H1 (cell line): ENCODE measurements at regions not wholly inside any gene's neighbourhood (a gene's known extent, or its start where the extent isn't known, plus 50 kb on each side); places are given as distances from the start of the nearest gene placed in this dataset.

Experiments used
- CTCF ChIA-PET: fragments of 300-600 bp; sonication (Branson Sonifier 250); formaldehyde crosslinking; loops from one replicate; lab custom pipeline; 2021; ENCODE audit not compliant: partially characterized antibody; lab: Charles Lee
- POLR2A ChIA-PET: fragments of 300-600 bp; sonication (Branson Sonifier 250); formaldehyde crosslinking; loops from one replicate; lab custom pipeline; 2021; ENCODE audit warnings: inconsistent platforms; ENCODE audit not compliant: partially characterized antibody; lab: Charles Lee
- DNase-seq, 2 experiments: peaks; one replicate each; pipeline versions ENCODE4 v3.0.0 to v3.0.0-alpha.2; 2010 to 2022; ENCODE audit warnings: low spot score in 2 of 2, low read depth in 1 of 2, mixed read lengths in 1 of 2
- FAIRE-seq: peaks from 2 replicates; lab custom pipeline; 2011; peaks lifted over from hg19 to GRCh38; lab: Jason Lieb, UNC
- H2AFZ ChIP-seq: 2 replicates; pipeline ENCODE4 v1.8.1; 2012; ENCODE audit warnings: low read length, inconsistent platforms
- H2AK5ac ChIP-seq: 2 replicates; pipeline ENCODE4 v1.6.1; 2013; ENCODE audit warnings: low read depth, low read length
- H2BK120ac ChIP-seq: replicated peaks from 2 replicates; pipeline ENCODE3; 2013; ENCODE audit warnings: low read depth, low read length, inconsistent platforms
- H2BK12ac ChIP-seq: 2 replicates; pipeline ENCODE4 v1.6.1; 2013; ENCODE audit warnings: low read depth, low read length
- H2BK15ac ChIP-seq: 2 replicates; pipeline ENCODE4 v1.6.1; 2013; ENCODE audit warnings: low read length
- H2BK20ac ChIP-seq: 2 replicates; pipeline ENCODE4 v1.6.1; 2013; ENCODE audit warnings: low read length
- H2BK5ac ChIP-seq: 2 replicates; pipeline ENCODE4 v1.6.1; 2013; ENCODE audit warnings: low read depth, low read length
- H3K14ac ChIP-seq: 2 replicates; pipeline ENCODE4 v1.6.1; 2013; ENCODE audit warnings: inconsistent platforms; ENCODE audit not compliant: insufficient read length
- H3K18ac ChIP-seq: 2 replicates; pipeline ENCODE4 v1.6.1; 2013; ENCODE audit warnings: low read length; ENCODE audit errors: extremely low read depth
- H3K23ac ChIP-seq: 2 replicates; pipeline ENCODE4 v1.6.1; 2013; ENCODE audit warnings: inconsistent platforms; ENCODE audit not compliant: insufficient read length
- H3K23me2 ChIP-seq: 2 replicates; pipeline ENCODE4 v1.6.1; 2013; ENCODE audit warnings: low read depth, low read length
- H3K27ac ChIP-seq: 2 replicates; pipeline ENCODE4 v1.6.1; 2011; ENCODE audit warnings: low read depth, low read length, inconsistent platforms
- H3K27me3 ChIP-seq, 4 experiments: replicated peaks in 1 of 4; 1 replicate in 1 of 4; 2 replicates in 3 of 4; pipeline versions ENCODE4 v1.6.1 to v1.8.1; 2011 to 2013; ENCODE audit warnings: low read length in 3 of 4, mild to moderate bottlenecking in 3 of 4, inconsistent platforms in 2 of 4, mixed read lengths in 2 of 4, moderate library complexity in 1 of 4; ENCODE audit not compliant: control insufficient read depth in 3 of 4, insufficient read depth in 3 of 4; ENCODE audit errors: extremely low read depth in 1 of 4
- H3K36me3 ChIP-seq, 4 experiments: 2 replicates each; pipeline versions ENCODE4 v1.6.1 to v1.8.1; 2011 to 2013; ENCODE audit warnings: mild to moderate bottlenecking in 4 of 4, low read length in 3 of 4, moderate library complexity in 2 of 4, control low read depth in 1 of 4, inconsistent platforms in 1 of 4; ENCODE audit not compliant: insufficient read depth in 4 of 4, control insufficient read depth in 2 of 4
- H3K4ac ChIP-seq: replicated peaks from 2 replicates; pipeline ENCODE3; 2013; ENCODE audit warnings: low read length, low read depth, mixed read lengths, inconsistent platforms; ENCODE audit not compliant: insufficient read length
- H3K4me1 ChIP-seq, 4 experiments: replicated peaks in 1 of 4; 1 replicate in 1 of 4; 2 replicates in 3 of 4; pipeline versions ENCODE4 v1.6.1 to v1.8.1; 2011 to 2013; ENCODE audit warnings: low read length in 3 of 4, inconsistent platforms in 2 of 4, mixed read lengths in 1 of 4; ENCODE audit not compliant: insufficient read depth in 4 of 4, control insufficient read depth in 3 of 4
- H3K4me2 ChIP-seq, 2 experiments: 2 replicates each; pipeline versions ENCODE4 v1.6.1 to v1.8.1; 2011 to 2013; ENCODE audit warnings: low read depth in 2 of 2, low read length in 2 of 2, control low read depth in 1 of 2, inconsistent platforms in 1 of 2, mild to moderate bottlenecking in 1 of 2; ENCODE audit not compliant: insufficient read depth in 1 of 2
- H3K4me3 ChIP-seq, 4 experiments: fragments of 200-600, 300-600 bp in 1 of 4; sonication (generic), shearing (Covaris generic), sonication (Bioruptor Twin) in 1 of 4; 2 replicates each; pipeline versions ENCODE4 v1.5.1 to v1.8.1; 2011 to 2016; ENCODE audit warnings: low read length in 4 of 4, low read depth in 3 of 4, control low read depth in 2 of 4, inconsistent platforms in 2 of 4, mild to moderate bottlenecking in 2 of 4, mixed read lengths in 1 of 4, moderate library complexity in 1 of 4; ENCODE audit not compliant: insufficient read depth in 2 of 4; ENCODE audit errors: extremely low read depth in 1 of 4
- H3K56ac ChIP-seq: replicated peaks from 2 replicates; pipeline ENCODE3; 2013; ENCODE audit warnings: low read depth, mild to moderate bottlenecking, mixed read lengths, low read length, inconsistent platforms; ENCODE audit not compliant: insufficient read length
- H3K79me1 ChIP-seq: 2 replicates; pipeline ENCODE4 v1.6.1; 2013; ENCODE audit warnings: low read depth, low read length, control low read depth
- H3K79me2 ChIP-seq, 2 experiments: 2 replicates each; pipeline versions ENCODE4 v1.6.1 to v1.8.1; 2012 to 2013; ENCODE audit warnings: low read length in 2 of 2, mild to moderate bottlenecking in 2 of 2, inconsistent platforms in 1 of 2; ENCODE audit not compliant: insufficient read depth in 2 of 2, control insufficient read depth in 1 of 2
- H3K9ac ChIP-seq, 4 experiments: replicated peaks in 1 of 4; 1 replicate in 1 of 4; 2 replicates in 3 of 4; pipeline versions ENCODE4 v1.6.1 to v1.8.1; 2011 to 2013; ENCODE audit warnings: low read depth in 3 of 4, low read length in 3 of 4, control low read depth in 2 of 4, mild to moderate bottlenecking in 2 of 4, moderate library complexity in 2 of 4, inconsistent platforms in 1 of 4; ENCODE audit errors: extremely low read depth in 1 of 4
- H3K9me3 ChIP-seq, 2 experiments: 2 replicates each; pipeline versions ENCODE4 v1.6.1 to v1.8.1; 2012 to 2013; ENCODE audit warnings: mild to moderate bottlenecking in 2 of 2, moderate library complexity in 2 of 2, control low read depth in 1 of 2, inconsistent platforms in 1 of 2, low read depth in 1 of 2, low read length in 1 of 2, mixed read lengths in 1 of 2; ENCODE audit not compliant: insufficient read depth in 2 of 2
- H4K20me1 ChIP-seq, 2 experiments: replicated peaks in 1 of 2; 2 replicates each; pipeline versions ENCODE3 to v1.8.1; 2011 to 2013; ENCODE audit warnings: inconsistent platforms in 2 of 2, low read length in 2 of 2, mild to moderate bottlenecking in 1 of 2; ENCODE audit not compliant: insufficient read depth in 2 of 2, control insufficient read depth in 1 of 2
- H4K5ac ChIP-seq: 2 replicates; pipeline ENCODE4 v1.6.1; 2013; ENCODE audit warnings: low read length, low read depth, mixed read lengths, inconsistent platforms; ENCODE audit not compliant: insufficient read length
- H4K8ac ChIP-seq: 2 replicates; pipeline ENCODE4 v1.8.0; 2013; ENCODE audit warnings: mild to moderate bottlenecking, moderate library complexity, low read length, inconsistent platforms; ENCODE audit not compliant: insufficient read depth; ENCODE audit errors: extremely low read depth
- H4K91ac ChIP-seq: replicated peaks from 2 replicates; pipeline ENCODE3; 2013; ENCODE audit warnings: low read length, mixed read lengths, inconsistent platforms; ENCODE audit not compliant: insufficient read length
- ATF3 ChIP-seq: IDR thresholded peaks from 2 replicates; pipeline ENCODE4 v1.6.1; 2011; ENCODE audit warnings: low read depth, mild to moderate bottlenecking, low read length; ENCODE audit not compliant: insufficient read depth
- BACH1 ChIP-seq: IDR thresholded peaks from 2 replicates; pipeline ENCODE4 v1.6.1; 2012; ENCODE audit warnings: low read length, improper control_type of control experiment
- CBX5 ChIP-seq: fragments of 300-800, 300-1000 bp; sonication (generic); IDR thresholded peaks from 2 replicates; pipeline ENCODE4 v1.7.1; 2016; ENCODE audit warnings: antibody characterized with exemption, low read length, low read depth
- CBX8 ChIP-seq: fragments of 300-800, 300-1000 bp; sonication (generic); IDR thresholded peaks from 2 replicates; pipeline ENCODE4 v1.7.1; 2016; ENCODE audit warnings: low read depth, low read length, borderline replicate concordance
- E2F6 ChIP-seq: IDR thresholded peaks from 2 replicates; pipeline ENCODE4 v1.6.1; 2012; ENCODE audit warnings: inconsistent platforms
- EZH2 ChIP-seq: fragments of 200-600 bp; sonication (generic); IDR thresholded peaks from 2 replicates; pipeline ENCODE4 v1.7.1; 2012; ENCODE audit warnings: low read depth, mild to moderate bottlenecking, moderate library complexity, low read length, inconsistent platforms; ENCODE audit not compliant: severe bottlenecking
- PHF8 ChIP-seq: fragments of 200-600 bp; sonication (generic); conservative IDR thresholded peaks from 2 replicates; pipeline ENCODE4 v1.7.1; 2012; ENCODE audit warnings: low read depth, mild to moderate bottlenecking, inconsistent platforms, low read length, moderate library complexity
- POLR2A ChIP-seq, 2 experiments: IDR thresholded peaks; 1 replicate in 1 of 2; 2 replicates in 1 of 2; pipeline ENCODE4 v1.6.1; 2011; ENCODE audit warnings: low read depth in 2 of 2, low read length in 2 of 2, mild to moderate bottlenecking in 2 of 2; ENCODE audit errors: control extremely low read depth in 1 of 2
- RNF2 ChIP-seq: fragments of 200-900, 300-1000 bp; sonication (generic); IDR thresholded peaks from 2 replicates; pipeline ENCODE4 v1.7.1; 2016; ENCODE audit warnings: borderline replicate concordance, low read depth, mild to moderate bottlenecking, antibody characterized with exemption, low read length; ENCODE audit not compliant: poor library complexity, severe bottlenecking; ENCODE audit errors: missing control alignments
- SIRT6 ChIP-seq: IDR thresholded peaks from one replicate; pipeline ENCODE4 v1.7.1; 2012; ENCODE audit warnings: low read length, inconsistent platforms
- SP1 ChIP-seq: IDR thresholded peaks from 2 replicates; pipeline ENCODE4 v1.6.1; 2011; ENCODE audit warnings: low read depth, low read length
- SP2 ChIP-seq: IDR thresholded peaks from 2 replicates; pipeline ENCODE4 v1.6.1; 2012; ENCODE audit warnings: mild to moderate bottlenecking, low read length, inconsistent platforms
- SRF ChIP-seq: IDR thresholded peaks from 2 replicates; pipeline ENCODE4 v1.6.1; 2011; ENCODE audit warnings: mild to moderate bottlenecking, low read depth, low read length, moderate library complexity
- TCF12 ChIP-seq: IDR thresholded peaks from 2 replicates; pipeline ENCODE4 v1.6.1; 2011; ENCODE audit warnings: low read depth, mild to moderate bottlenecking, low read length
- WGBS, 2 experiments: shearing (Covaris generic) in 1 of 2; methylation state at CpG; one replicate each; pipeline versions ENCODE4 v1.1.6 to v1.1.7; 2013 to 2015; ENCODE audit warnings: low lambda C conversion rate in 2 of 2, mixed read lengths in 2 of 2, inconsistent platforms in 1 of 2, low coverage in 1 of 2, missing lambda C conversion rate in 1 of 2; ENCODE audit not compliant: insufficient replicate concordance in 2 of 2, insufficient coverage in 1 of 2, insufficient read length in 1 of 2; ENCODE audit errors: extremely low coverage in 1 of 2, missing lambda C conversion rate in 1 of 2; 5-methylcytosine and 5-hydroxymethylcytosine counted together

GRCh38 chr4:122203407-122203806 lies 51.3 kb downstream of the BLTP1 start:
- H2BK20ac ChIP-seq = no peak overlapping the region
- WGBS, 2 experiments = 96% methylated on average over 1 of the region's 1 CpG; no CpG with 5 or more reads in 1 of the 2 experiments
- no peak overlapping the region for H4K8ac ChIP-seq
- no peak overlapping the region for H4K91ac ChIP-seq
- FAIRE-seq = no peak
- no peak overlapping the region for H2AFZ ChIP-seq
- peaks cover 0 to 2% of the 10 kb centered on the region in 2 experiments for H4K20me1 ChIP-seq
- H3K4me2 ChIP-seq = no peak overlapping the region
- peaks cover 0 to 25% (median 3%) of the 10 kb centered on the region in 4 experiments; a peak in 3 of 8 replicates for H3K36me3 ChIP-seq
- no peak overlapping the region for H3K27ac ChIP-seq
- H3K56ac ChIP-seq = no peak overlapping the region
- no peaks in the 10 kb centered on the region for H3K27me3 ChIP-seq
- no peaks in the 10 kb centered on the region for H3K79me1 ChIP-seq
- no peak overlapping the region for H2BK15ac ChIP-seq
- H3K4ac ChIP-seq = no peak overlapping the region
- H2BK12ac ChIP-seq = no peak overlapping the region
- no peaks in the 10 kb centered on the region for H3K9me3 ChIP-seq
- no peak overlapping the region for H2AK5ac ChIP-seq
- POLR2A ChIA-PET = no interaction called here
- H3K79me2 ChIP-seq = no peaks in the 10 kb centered on the region
- no peak overlapping the region for H3K18ac ChIP-seq
- H3K4me1 ChIP-seq = no peaks in the 10 kb centered on the region
- no peak overlapping the region for H3K23ac ChIP-seq
- no peak overlapping the region for H3K14ac ChIP-seq
- CTCF ChIA-PET = no interaction called here
- no peak overlapping the region for H2BK5ac ChIP-seq
- no peak overlapping the region for H3K4me3 ChIP-seq
- H4K5ac ChIP-seq = no peak overlapping the region
- no peak overlapping the region for H2BK120ac ChIP-seq
- DNase-seq = no peak
- no peaks in the 10 kb centered on the region for H3K23me2 ChIP-seq
- H3K9ac ChIP-seq = no peak overlapping the region
- TF ChIP-seq EZH2 (no peak), RNF2 (no peak), E2F6 (no peak), TCF12 (no peak), PHF8 (no peak), SIRT6 (no peak), ATF3 (no peak), POLR2A (IDR thresholded peaks at IDR 0.05; ENCODE audit: control extremely low read depth in 1 of 2, low read depth in 2 of 2, low read length in 2 of 2) (no peak), CBX8 (no peak), CBX5 (no peak), SRF (no peak), SP2 (no peak), BACH1 (no peak), SP1 (no peak)
